Right cardiac atrium (tissue), 5 donors: ENCODE measurements at regions not wholly inside any gene's neighbourhood (a gene's known extent, or its start where the extent isn't known, plus 50 kb on each side); places are given as distances from the start of the nearest gene placed in this dataset.

Experiments used
- ATAC-seq, 2 donors: fragments of 200-7000 bp; cut with Tn5 transposase; one replicate each; pipeline versions ENCODE4 v1.8.0 to v1.9.1; 2020; ENCODE audit warnings: moderate library complexity in 2 of 2, mild to moderate bottlenecking in 1 of 2
- DNase-seq, 3 donors: peaks; one replicate each; pipeline ENCODE4 v3.0.0-alpha.2; 2020
- H3K27ac ChIP-seq: one replicate; pipeline ENCODE4 v1.5.1; 2013; ENCODE audit warnings: mild to moderate bottlenecking, low read length, control low read depth, moderate library complexity
- H3K27me3 ChIP-seq: one replicate; pipeline ENCODE4 v1.6.1; 2013; ENCODE audit not compliant: control insufficient read depth, insufficient read depth
- H3K4me1 ChIP-seq: one replicate; pipeline ENCODE4 v1.6.1; 2013; ENCODE audit warnings: low read length; ENCODE audit not compliant: control insufficient read depth, insufficient read depth
- H3K4me3 ChIP-seq: one replicate; pipeline ENCODE4 v1.5.1; 2013; ENCODE audit warnings: low read length, control low read depth
- H3K9me3 ChIP-seq: one replicate; pipeline ENCODE4 v1.6.1; 2013; ENCODE audit warnings: low read length; ENCODE audit not compliant: control insufficient read depth
- WGBS: extraction: QIAGEN DNeasy Blood & Tissue Kit; methylation state at CpG from one replicate; pipeline ENCODE4 v1.1.7; 2013; 5-methylcytosine and 5-hydroxymethylcytosine counted together
- intact Hi-C, 4 donors: fragments of 100-400 bp; cut with DNase I; formaldehyde crosslinking; loops; one replicate each; pipeline versions ENCODE4 v1.11.0 to v1.14.0; 2022 to 2023
- donor health status: healthy with polysubstance abuse.
- donor health status: DM: no; HTN: yes; CAD: no.
- donor health status: DM: no; HTN: no; CAD: no.
- donor health status: DM: no; HTN: yes; CAD: no; lungs with severe emphysema.
- donor health status: DM: yes; HTN: yes; CAD: no.

DNA sequence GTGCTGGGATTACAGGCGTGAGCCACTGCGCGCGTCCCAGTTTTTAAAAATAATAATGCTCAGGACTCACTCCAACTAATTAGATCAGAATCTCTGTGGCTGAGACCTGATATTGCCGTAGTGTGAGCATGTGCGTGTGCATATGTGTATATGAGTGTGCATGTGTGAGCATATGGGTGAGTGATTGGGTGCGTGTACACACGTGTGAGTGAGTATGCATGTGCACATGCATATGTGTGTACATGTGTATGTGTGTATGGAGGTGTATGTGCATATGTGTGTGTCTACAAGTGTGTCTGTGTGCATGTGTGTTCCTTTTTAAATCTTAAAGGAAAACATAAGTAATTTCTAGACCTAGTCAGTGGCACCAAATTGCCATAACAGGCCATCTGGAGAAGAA, 54.8 kb upstream of the CKS2 start:
- Histone ChIP-seq H3K27me3 (no peaks in the 10 kb centered on the region), H3K9me3 (no peaks in the 10 kb centered on the region), H3K4me1 (no peaks in the 10 kb centered on the region), H3K27ac (no peak overlapping the region), H3K4me3 (no peak overlapping the region)
- intact Hi-C loops, result no loop called here
- no peak for ATAC-seq
- 97% methylated on average over 8 of the region's 8 CpGs for WGBS
- no peak for DNase-seq

DNA sequence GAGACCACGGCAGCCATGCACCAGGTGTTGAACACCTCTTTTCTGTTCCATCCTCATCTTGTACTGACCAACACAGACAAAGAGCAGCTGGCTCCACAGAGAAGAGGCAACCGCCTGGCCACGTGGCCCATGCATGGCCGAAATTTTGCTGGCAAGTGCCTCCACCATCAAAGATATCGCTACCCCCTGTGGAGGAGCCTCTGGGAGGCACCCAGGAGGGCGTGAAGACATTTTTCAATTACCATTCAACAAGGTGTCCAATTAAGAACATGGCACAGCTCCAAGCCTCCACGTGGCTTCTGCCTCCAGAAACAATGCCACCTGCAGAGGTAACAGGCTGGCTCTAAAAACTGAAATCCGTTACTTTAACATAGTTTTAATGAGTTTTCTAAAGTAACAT, 54.4 kb upstream of the CKS2 start:
- intact Hi-C loops, result no loop called here

DNA sequence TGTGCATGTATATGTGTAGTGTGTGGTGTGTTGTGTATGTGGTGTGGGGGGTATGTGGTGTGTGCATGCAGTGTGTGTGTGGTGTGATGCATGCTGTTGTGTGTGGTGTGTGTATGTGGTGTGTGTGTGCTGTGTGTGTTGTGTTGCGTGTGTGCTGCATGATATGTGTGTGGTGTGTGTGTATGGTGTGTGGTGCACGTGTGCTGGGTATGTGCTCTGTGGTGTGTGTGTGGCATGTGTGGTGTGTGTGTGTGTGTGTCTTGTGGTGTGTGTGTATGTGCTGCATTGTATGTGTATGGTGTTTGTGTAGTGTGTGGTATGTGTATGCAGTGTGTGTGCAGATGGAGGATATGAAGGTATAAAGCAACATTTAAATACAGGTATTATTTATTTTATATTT, 50.5 kb upstream of the CKS2 start:
- 95% methylated on average over 2 of the region's 2 CpGs for WGBS

More for the DNA sequence above, 54.4 kb upstream of the CKS2 start:
- DNase-seq (no peak), ATAC-seq (no peak)
- Histone ChIP-seq H3K4me1 (no peaks in the 10 kb centered on the region), H3K9me3 (no peaks in the 10 kb centered on the region), H3K27me3 (no peaks in the 10 kb centered on the region), H3K4me3 (no peak overlapping the region), H3K27ac (no peak overlapping the region)
- 87% methylated on average over 8 of the region's 8 CpGs for WGBS

More for the DNA sequence above, 50.5 kb upstream of the CKS2 start:
- Histone ChIP-seq H3K9me3 (no peaks in the 10 kb centered on the region), H3K4me3 (no peak overlapping the region), H3K27me3 (no peaks in the 10 kb centered on the region), H3K27ac (no peak overlapping the region), H3K4me1 (no peaks in the 10 kb centered on the region)
- intact Hi-C loops, result no loop called here
- no peak for DNase-seq
- ATAC-seq, result no peak
